CD14-positive monocyte (primary cell): ENCODE measurements at regions not wholly inside any gene's neighbourhood (a gene's known extent, or its start where the extent isn't known, plus 50 kb on each side); places are given as distances from the start of the nearest gene placed in this dataset.

ENCODE experiments used
- DNase-seq, 3 donors: peaks; one replicate each; pipeline ENCODE4 v3.0.0-alpha.2; 2011 to 2022
- H2AFZ ChIP-seq: 2 replicates; pipeline ENCODE4 v1.6.0; 2012; ENCODE audit warnings: mild to moderate bottlenecking, low read depth, low read length, inconsistent platforms; ENCODE audit not compliant: insufficient read depth, poor library complexity, severe bottlenecking
- H3K27ac ChIP-seq, 2 donors: 1 replicate in 1 of 2; 2 replicates in 1 of 2; pipeline ENCODE4 v1.5.1; 2012 to 2013; ENCODE audit warnings: low read length in 2 of 2, control low read depth in 1 of 2, inconsistent platforms in 1 of 2, low read depth in 1 of 2, mild to moderate bottlenecking in 1 of 2
- H3K27me3 ChIP-seq, 2 donors: one replicate each; pipeline versions ENCODE4 v1.6.0 to v1.6.1; 2011 to 2013; ENCODE audit warnings: low read length in 2 of 2; ENCODE audit not compliant: control insufficient read depth in 2 of 2, insufficient read depth in 2 of 2
- H3K36me3 ChIP-seq, 2 donors: replicated peaks in 1 of 2; 1 replicate in 1 of 2; 2 replicates in 1 of 2; pipeline versions ENCODE4 v1.5.1 to v1.6.1; 2012 to 2013; ENCODE audit warnings: low read length in 2 of 2, control low read depth in 1 of 2, inconsistent platforms in 1 of 2, mild to moderate bottlenecking in 1 of 2; ENCODE audit not compliant: insufficient read depth in 2 of 2, control insufficient read depth in 1 of 2
- H3K4me1 ChIP-seq, 2 donors: 1 replicate in 1 of 2; 2 replicates in 1 of 2; pipeline versions ENCODE4 v1.5.1 to v1.6.1; 2012 to 2013; ENCODE audit warnings: low read length in 2 of 2, control low read depth in 1 of 2, inconsistent platforms in 1 of 2, mild to moderate bottlenecking in 1 of 2, moderate library complexity in 1 of 2; ENCODE audit not compliant: insufficient read depth in 2 of 2, control insufficient read depth in 1 of 2
- H3K4me2 ChIP-seq: replicated peaks from 2 replicates; pipeline ENCODE3; 2012; ENCODE audit warnings: low read length, moderate library complexity, mild to moderate bottlenecking; ENCODE audit not compliant: poor library complexity, severe bottlenecking; ENCODE audit errors: extremely low read depth
- H3K4me3 ChIP-seq, 3 experiments: fragments of 200-600 bp in 1 of 3; sonication (generic) in 1 of 3; replicated peaks in 1 of 3; 1 replicate in 2 of 3; 2 replicates in 1 of 3; pipeline ENCODE4 v1.5.1; 2011 to 2013; ENCODE audit warnings: low read length in 3 of 3, mild to moderate bottlenecking in 3 of 3, control low read depth in 2 of 3, low read depth in 2 of 3, inconsistent platforms in 1 of 3, moderate library complexity in 1 of 3
- H3K79me2 ChIP-seq: 2 replicates; pipeline ENCODE4 v1.6.0; 2012; ENCODE audit warnings: mild to moderate bottlenecking, control low read depth, inconsistent platforms, low read length, moderate library complexity; ENCODE audit not compliant: insufficient read depth
- H3K9ac ChIP-seq: 2 replicates; pipeline ENCODE4 v1.6.0; 2017; ENCODE audit warnings: low read length, mild to moderate bottlenecking; ENCODE audit not compliant: insufficient read depth, poor library complexity, severe bottlenecking
- H3K9me3 ChIP-seq, 2 donors: replicated peaks in 1 of 2; 1 replicate in 1 of 2; 2 replicates in 1 of 2; pipeline versions ENCODE4 v1.5.1 to v1.6.1; 2012 to 2013; ENCODE audit warnings: low read length in 2 of 2, control low read depth in 1 of 2; ENCODE audit not compliant: control insufficient read depth in 1 of 2, insufficient read depth in 1 of 2
- H4K20me1 ChIP-seq: 2 replicates; pipeline ENCODE4 v1.6.0; 2012; ENCODE audit warnings: mild to moderate bottlenecking, low read length, control low read depth, moderate library complexity; ENCODE audit not compliant: insufficient read depth
- H3K27ac Mint-ChIP-seq, 7 donors: one replicate each; pipeline ENCODE4 v1.8.0; 2020; ENCODE audit warnings: mild to moderate bottlenecking in 7 of 7, mixed read lengths in 7 of 7, moderate library complexity in 6 of 7, inconsistent platforms in 2 of 7
- H3K27me3 Mint-ChIP-seq, 3 donors: one replicate each; pipeline ENCODE4 v1.8.0; 2021 to 2022; ENCODE audit warnings: low read depth in 3 of 3, mild to moderate bottlenecking in 3 of 3, mixed read lengths in 3 of 3, moderate library complexity in 3 of 3, inconsistent platforms in 1 of 3
- H3K36me3 Mint-ChIP-seq, 2 donors: one replicate each; pipeline ENCODE4 v1.8.0; 2020; ENCODE audit warnings: mixed read lengths in 2 of 2, inconsistent platforms in 1 of 2, mild to moderate bottlenecking in 1 of 2
- H3K4me1 Mint-ChIP-seq: one replicate; pipeline ENCODE4 v1.8.0; 2020; ENCODE audit warnings: mild to moderate bottlenecking, mixed read lengths
- H3K4me3 Mint-ChIP-seq, 2 donors: one replicate each; pipeline ENCODE4 v1.8.0; 2020; ENCODE audit warnings: mild to moderate bottlenecking in 2 of 2, mixed read lengths in 2 of 2, moderate library complexity in 1 of 2
- H3K9me3 Mint-ChIP-seq, 7 donors: one replicate each; pipeline ENCODE4 v1.8.0; 2020 to 2022; ENCODE audit warnings: mixed read lengths in 7 of 7, mild to moderate bottlenecking in 6 of 7, moderate library complexity in 6 of 7, inconsistent platforms in 2 of 7
- CTCF ChIP-seq: fragments of 200-600 bp; IDR thresholded peaks from one replicate; pipeline ENCODE4 v1.8.0; 2022; ENCODE audit warnings: antibody characterized with exemption, mild to moderate bottlenecking
- WGBS: methylation state at CpG from one replicate; pipeline ENCODE4 v1.1.5; 2013; ENCODE audit warnings: missing lambda C conversion rate; ENCODE audit not compliant: insufficient coverage; 5-methylcytosine and 5-hydroxymethylcytosine counted together
- intact Hi-C, 2 donors: fragments of 100-400 bp; cut with micrococcal nuclease; formaldehyde crosslinking; loops; one replicate each; pipeline versions ENCODE4 v1.15.0 to v1.15.1; 2023

- Histone ChIP-seq H3K27ac (no peak overlapping the region), H4K20me1 (no peaks in the 10 kb centered on the region), H3K27me3 (no peaks in the 10 kb centered on the region), H3K36me3 (no peaks in the 10 kb centered on the region), H3K4me3 (no peak overlapping the region), H2AFZ (no peak overlapping the region), H3K4me1 (no peaks in the 10 kb centered on the region), H3K79me2 (no peaks in the 10 kb centered on the region), H3K4me2 (no peak overlapping the region), H3K9ac (no peak overlapping the region), H3K9me3 (no peaks in the 10 kb centered on the region)
- Mint-ChIP-seq H3K27me3 (peaks cover 1 to 3% (median 2%) of the 10 kb centered on the region in 3 donors), H3K27ac (no peak overlapping the region), H3K4me1 (no peaks in the 10 kb centered on the region), H3K9me3 (peaks cover 0 to 6% (median 1%) of the 10 kb centered on the region in 7 donors), H3K36me3 (no peaks in the 10 kb centered on the region), H3K4me3 (no peak overlapping the region)
- intact Hi-C loops: no loop called here
- 96% methylated on average over 4 of the region's 8 CpGs for WGBS
- DNase-seq: no peak
- no peak for TF ChIP-seq CTCF
These were observed 819.5 kb downstream of the DIAPH3 start for GRCh38 chr13:59343993-59344822.

GRCh38 chr13:59345311-59345710 lies 818.4 kb downstream of the DIAPH3 start:
- Histone ChIP-seq H3K9me3 (no peaks in the 10 kb centered on the region), H3K36me3 (no peaks in the 10 kb centered on the region), H3K79me2 (no peaks in the 10 kb centered on the region), H2AFZ (no peak overlapping the region), H3K4me2 (no peak overlapping the region), H4K20me1 (no peaks in the 10 kb centered on the region), H3K4me3 (no peak overlapping the region), H3K4me1 (no peaks in the 10 kb centered on the region), H3K9ac (no peak overlapping the region), H3K27ac (no peak overlapping the region), H3K27me3 (no peaks in the 10 kb centered on the region)
- no peak for DNase-seq
- Mint-ChIP-seq H3K4me1 (no peaks in the 10 kb centered on the region), H3K36me3 (no peaks in the 10 kb centered on the region), H3K9me3 (peaks cover 0 to 6% (median 2%) of the 10 kb centered on the region in 7 donors), H3K4me3 (no peak overlapping the region), H3K27me3 (peaks cover 1 to 3% (median 2%) of the 10 kb centered on the region in 3 donors), H3K27ac (no peak overlapping the region)
- WGBS: 41% methylated on average over 2 of the region's 2 CpGs
- intact Hi-C loops: no loop called here
- TF ChIP-seq CTCF: no peak
